Heart right ventricle (tissue), 16 donors: ENCODE measurements at regions not wholly inside any gene's neighbourhood (a gene's known extent, or its start where the extent isn't known, plus 50 kb on each side); places are given as distances from the start of the nearest gene placed in this dataset.

Experiments used
- ATAC-seq, 8 donors: fragments of 200-7000 bp; cut with Tn5 transposase; one replicate each; pipeline ENCODE4 v1.9.1; 2020; ENCODE audit warnings: mild to moderate bottlenecking in 8 of 8, moderate library complexity in 8 of 8, moderate number of reproducible peaks in 1 of 8
- DNase-seq, 2 donors: peaks; one replicate each; pipeline ENCODE4 v3.0.0-alpha.2; 2020
- H3K27ac ChIP-seq, 10 donors: fragments of 200-600 bp; sonication (generic) in 2 of 10; one replicate each; pipeline versions ENCODE4 v1.5.0 to v1.8.0; 2020 to 2022; ENCODE audit warnings: mild to moderate bottlenecking in 3 of 10
- H3K27me3 ChIP-seq, 7 donors: fragments of 200-600 bp; one replicate each; pipeline ENCODE4 v1.8.0; 2021 to 2022; ENCODE audit warnings: mild to moderate bottlenecking in 2 of 7
- H3K36me3 ChIP-seq, 9 donors: fragments of 200-600 bp; sonication (generic) in 1 of 9; one replicate each; pipeline versions ENCODE4 v1.5.0 to v1.8.0; 2020 to 2022; ENCODE audit warnings: mild to moderate bottlenecking in 2 of 9
- H3K4me1 ChIP-seq, 9 donors: fragments of 200-600 bp; sonication (generic) in 1 of 9; one replicate each; pipeline versions ENCODE4 v1.5.0 to v1.8.0; 2020 to 2022; ENCODE audit warnings: mild to moderate bottlenecking in 4 of 9
- H3K4me3 ChIP-seq, 10 donors: fragments of 200-600 bp; sonication (generic) in 2 of 10; one replicate each; pipeline versions ENCODE4 v1.5.0 to v1.8.0; 2020 to 2022; ENCODE audit warnings: mild to moderate bottlenecking in 7 of 10, moderate library complexity in 2 of 10
- H3K9me3 ChIP-seq, 11 donors: fragments of 200-600 bp in 10 of 11; sonication (generic) in 2 of 11; one replicate each; pipeline versions ENCODE4 v1.5.0 to v1.8.0; 2013 to 2022; ENCODE audit warnings: mild to moderate bottlenecking in 2 of 11, control low read depth in 1 of 11, moderate library complexity in 1 of 11
- CTCF ChIP-seq, 9 donors: fragments of 200-600 bp; sonication (generic) in 2 of 9; IDR thresholded peaks; one replicate each; pipeline versions ENCODE4 v1.5.0 to v1.8.0; 2021 to 2022; ENCODE audit warnings: antibody characterized with exemption in 9 of 9, mild to moderate bottlenecking in 5 of 9, moderate library complexity in 1 of 9
- WGBS, 2 donors: extraction: QIAGEN DNeasy Blood & Tissue Kit; methylation state at CpG; one replicate each; pipeline ENCODE4 v1.1.7; 2013; ENCODE audit warnings: inconsistent platforms in 1 of 2; 5-methylcytosine and 5-hydroxymethylcytosine counted together
- intact Hi-C, 10 donors: fragments of 100-400 bp; cut with DNase I; formaldehyde crosslinking; loops; one replicate each; pipeline versions ENCODE4 v1.11.1 to v1.14.2; 2022
- donor health status: Arrhythmogenic right ventricular cardiomyopathy.
- donor health status: ischemic (EF 13 %, LVEDD 7.1; RV severe dilation, severe dysfunction).
- donor health status: healthy with polysubstance abuse.
- donor health status: DM: no; HTN: yes; CAD: no.
- donor health status: DM: no; HTN: no; CAD: no.
- donor health status: ischemic (EF 25% LVEDD 6.9; RV normal size, moderate dysfunction).
- donor health status: ischemic (EF 25% LVEDD 5.7; RV mildly dilated, moderate dysfunction).
- donor health status: healthy.
- donor health status: DM: yes; HTN: yes; CAD: no.
- donor health status: Ischemic cardiomyopathy.
- donor health status: ischemic (EF 35%, LVEDD 5.7; RV mildly dilated, moderate dysfunction).
- donor health status: nonischemic (EF 11% LVEDD 7.7; RV severe dilation, severe dysfunction).
- donor health status: DM: yes; HTN: yes; CAD: no.
- donor health status: PGD.
- donor health status: ischemic (EF 29% LVEDD 5.4; RV normal size, mild dysfunction).
- donor health status: nonischemic (EF 23%, LVEDD 6.1; RV moderate dilation, normal function).

- 71 to 74% methylated on average over 9 of the region's 9 CpGs for WGBS, 2 donors
- ATAC-seq = no peak
These were observed 75.3 kb downstream of the TMEM167A start for GRCh38 chr5:83001796-83002381.

GRCh38 chr5:83000922-83001321, 76.3 kb downstream of the TMEM167A start:
- H3K27me3 ChIP-seq = no peaks in the 10 kb centered on the region
- ATAC-seq (no peak), DNase-seq (no peak)
- no peaks in the 10 kb centered on the region for H3K4me1 ChIP-seq
- H3K27ac ChIP-seq = no peak overlapping the region
- no peak for TF ChIP-seq CTCF (IDR thresholded peaks at IDR 0.05)
- intact Hi-C loops = no loop called here
- H3K36me3 ChIP-seq = no peaks in the 10 kb centered on the region
- no peaks in the 10 kb centered on the region for H3K9me3 ChIP-seq
- no peak overlapping the region for H3K4me3 ChIP-seq
- 69 to 80% methylated on average over 1 of the region's 1 CpG for WGBS, 2 donors

More at GRCh38 chr5:83001796-83002381, 75.3 kb downstream of the TMEM167A start:
- TF ChIP-seq CTCF (IDR thresholded peaks at IDR 0.05) = no peak
- no peak for DNase-seq
- intact Hi-C loops = no loop called here
- Histone ChIP-seq H3K9me3 (no peaks in the 10 kb centered on the region), H3K27me3 (no peaks in the 10 kb centered on the region), H3K4me3 (no peak overlapping the region), H3K36me3 (no peaks in the 10 kb centered on the region), H3K4me1 (no peaks in the 10 kb centered on the region), H3K27ac (no peak overlapping the region)

- Histone ChIP-seq H3K36me3 (no peaks in the 10 kb centered on the region), H3K27me3 (no peaks in the 10 kb centered on the region), H3K4me1 (no peaks in the 10 kb centered on the region), H3K27ac (no peak overlapping the region), H3K9me3 (no peaks in the 10 kb centered on the region), H3K4me3 (no peak overlapping the region)
- no peak for TF ChIP-seq CTCF (IDR thresholded peaks at IDR 0.05)
- 61 to 69% methylated on average over 2 of the region's 2 CpGs for WGBS, 2 donors
- ATAC-seq = no peak
- intact Hi-C loops = no loop called here
- no peak for DNase-seq
These were observed 76.8 kb downstream of the TMEM167A start for GRCh38 chr5:83000428-83000827.

GRCh38 chr5:82993416-82993815, 83.8 kb downstream of the TMEM167A start:
- intact Hi-C loops = no loop called here
- Histone ChIP-seq H3K27ac (no peak overlapping the region), H3K27me3 (no peaks in the 10 kb centered on the region), H3K4me3 (no peak overlapping the region), H3K36me3 (no peaks in the 10 kb centered on the region), H3K4me1 (no peaks in the 10 kb centered on the region), H3K9me3 (peaks cover 0 to 4% (median 0%) of the 10 kb centered on the region in 11 donors)
- WGBS, 2 donors = 73 to 84% methylated on average over 1 of the region's 1 CpG
- ATAC-seq = no peak
- no peak for DNase-seq
- no peak for TF ChIP-seq CTCF (IDR thresholded peaks at IDR 0.05)
